ENCODE measurements at regions not wholly inside any gene's neighbourhood (a gene's known extent, or its start where the extent isn't known, plus 50 kb on each side); places are given as distances from the start of the nearest gene placed in this dataset.
"Not testable (repeated sequence)": the region's sequence is repeated elsewhere in the genome, so short reads cannot be mapped to it uniquely, and the experiment has no call there.

GRCh38 chr1:38204698-38205097, 158.1 kb upstream of the POU3F1 start:
- DNase-seq, result no peak

GRCh38 chr1:38203441-38203840, 156.8 kb upstream of the POU3F1 start:
- no peak for DNase-seq

GRCh38 chr1:38201431-38201830, 154.8 kb upstream of the POU3F1 start:
- no peak for DNase-seq

- DNase-seq, result no peak
Observed at GRCh38 chr1:38198621-38199020, 152.0 kb upstream of the POU3F1 start.

GRCh38 chr1:38198099-38198498, 151.5 kb upstream of the POU3F1 start:
- DNase-seq, result no peak

- DNase-seq, result no peak
Observed at GRCh38 chr1:38197312-38198061, 150.9 kb upstream of the POU3F1 start.

GRCh38 chr1:38194472-38194871, 147.9 kb upstream of the POU3F1 start:
- no peak for DNase-seq

- DNase-seq, result no peak
Observed at GRCh38 chr1:38193040-38193439, 146.4 kb upstream of the POU3F1 start.

GRCh38 chr1:38191461-38191860, 144.9 kb upstream of the POU3F1 start:
- DNase-seq, result no peak

- DNase-seq, result no peak
Observed at GRCh38 chr1:38190983-38191382, 144.4 kb upstream of the POU3F1 start.

- DNase-seq, result no peak
Observed at GRCh38 chr1:38187552-38187951, 141.0 kb upstream of the POU3F1 start.

- no peak for DNase-seq
Observed at GRCh38 chr1:38186566-38186965, 140.0 kb upstream of the POU3F1 start.

GRCh38 chr1:38185913-38186312, 139.3 kb upstream of the POU3F1 start:
- DNase-seq, result no peak

- DNase-seq, result no peak
Observed at GRCh38 chr1:38183747-38184146, 137.2 kb upstream of the POU3F1 start.

- no peak for DNase-seq
Observed at GRCh38 chr1:38183096-38183495, 136.5 kb upstream of the POU3F1 start.

GRCh38 chr1:38180388-38180787, 133.8 kb upstream of the POU3F1 start:
- not testable (repeated sequence) for DNase-seq

GRCh38 chr1:38179483-38179882, 132.9 kb upstream of the POU3F1 start:
- no peak for DNase-seq

- DNase-seq, result no peak
Observed at GRCh38 chr1:38178216-38178615, 131.6 kb upstream of the POU3F1 start.

GRCh38 chr1:38175121-38175520, 128.5 kb upstream of the POU3F1 start:
- no peak for DNase-seq

GRCh38 chr1:38173848-38174247, 127.3 kb upstream of the POU3F1 start:
- DNase-seq, result no peak

- DNase-seq, result no peak
Observed at GRCh38 chr1:38173157-38173831, 126.7 kb upstream of the POU3F1 start.

- DNase-seq, result no peak
Observed at GRCh38 chr1:38169121-38169520, 122.5 kb upstream of the POU3F1 start.

- no peak for DNase-seq
Observed at GRCh38 chr1:38168365-38168764, 121.8 kb upstream of the POU3F1 start.

GRCh38 chr1:38166461-38166860, 119.9 kb upstream of the POU3F1 start:
- no peak for DNase-seq
